Endothelial cell of umbilical vein (primary cell): ENCODE measurements at regions not wholly inside any gene's neighbourhood (a gene's known extent, or its start where the extent isn't known, plus 50 kb on each side); places are given as distances from the start of the nearest gene placed in this dataset.

Source experiments
- BruUV-seq: library from RNA; stranded (reverse); fragments of 400-500 nt; replicated peaks from 2 replicates; lab custom pipeline; 2021; lab: Mats Ljungman, UMichigan
- CTCF ChIA-PET: fragments of 300-600, 350-600 bp; sonication (Branson Sonifier 250); formaldehyde crosslinking; loops from one replicate; lab custom pipeline; 2021; ENCODE audit warnings: antibody characterized with exemption, inconsistent platforms; lab: Charles Lee
- POLR2A ChIA-PET: fragments of 300-600, 350-600 bp; sonication (Branson Sonifier 250); formaldehyde crosslinking; loops from one replicate; lab custom pipeline; 2021; ENCODE audit warnings: antibody characterized with exemption, inconsistent platforms; lab: Charles Lee
- DNase-seq: peaks from one replicate; pipeline ENCODE4 v3.0.0-alpha.2; 2011; ENCODE audit warnings: low read depth, low spot score
- FAIRE-seq: peaks from 2 replicates; lab custom pipeline; 2011; peaks lifted over from hg19 to GRCh38; lab: Jason Lieb, UNC
- H2AFZ ChIP-seq: 2 replicates; pipeline ENCODE4 v1.6.0; 2012; ENCODE audit warnings: low read depth, low read length, control low read depth, inconsistent platforms
- H3K27ac ChIP-seq: 2 replicates; pipeline ENCODE4 v1.5.1; 2011; ENCODE audit warnings: low read depth, mild to moderate bottlenecking, control low read depth, low read length, moderate library complexity; ENCODE audit not compliant: insufficient read depth
- H3K27me3 ChIP-seq, 2 experiments: 2 replicates each; pipeline versions ENCODE4 v1.6.0 to v1.6.1; 2011; ENCODE audit warnings: low read length in 2 of 2, mixed read lengths in 1 of 2; ENCODE audit not compliant: control insufficient read depth in 2 of 2, insufficient read depth in 2 of 2
- H3K36me3 ChIP-seq, 2 experiments: 2 replicates in 1 of 2; 3 replicates in 1 of 2; pipeline ENCODE4 v1.5.1; 2011; ENCODE audit warnings: low read length in 2 of 2, mild to moderate bottlenecking in 1 of 2, moderate library complexity in 1 of 2; ENCODE audit not compliant: control insufficient read depth in 2 of 2, insufficient read depth in 2 of 2; ENCODE audit errors: extremely low read depth in 1 of 2
- H3K4me1 ChIP-seq: 3 replicates; pipeline ENCODE4 v1.5.1; 2011; ENCODE audit warnings: mild to moderate bottlenecking, low read length; ENCODE audit not compliant: control insufficient read depth, insufficient read depth; ENCODE audit errors: extremely low read depth
- H3K4me2 ChIP-seq: 2 replicates; pipeline ENCODE4 v1.6.1; 2011; ENCODE audit warnings: low read length, control low read depth, mixed read lengths; ENCODE audit not compliant: insufficient read depth
- H3K4me3 ChIP-seq, 3 experiments: fragments of 200-600 bp in 1 of 3; sonication (generic), shearing (Covaris generic) in 1 of 3; replicated peaks in 1 of 3; 2 replicates each; pipeline ENCODE4 v1.5.1; 2011 to 2016; ENCODE audit warnings: control low read depth in 3 of 3, low read length in 3 of 3, mild to moderate bottlenecking in 2 of 3, inconsistent platforms in 1 of 3, low read depth in 1 of 3, moderate library complexity in 1 of 3; ENCODE audit not compliant: insufficient read depth in 1 of 3
- H3K79me2 ChIP-seq: 2 replicates; pipeline ENCODE4 v1.6.0; 2012; ENCODE audit warnings: low read length, inconsistent platforms; ENCODE audit not compliant: control insufficient read depth, insufficient read depth
- H3K9ac ChIP-seq: replicated peaks from 2 replicates; pipeline ENCODE3; 2011; ENCODE audit warnings: low read length, control low read depth; ENCODE audit not compliant: insufficient read depth; ENCODE audit errors: extremely low read depth
- H3K9me1 ChIP-seq: replicated peaks from 3 replicates; pipeline ENCODE4 v1.6.0; 2011; ENCODE audit warnings: mild to moderate bottlenecking, low read length; ENCODE audit not compliant: control insufficient read depth, insufficient read depth; ENCODE audit errors: extremely low read depth
- H3K9me3 ChIP-seq: replicated peaks from 2 replicates; pipeline ENCODE4 v1.5.1; 2012; ENCODE audit warnings: low read length, inconsistent platforms; ENCODE audit not compliant: control insufficient read depth, insufficient read depth
- H4K20me1 ChIP-seq: replicated peaks from 2 replicates; pipeline ENCODE3; 2011; ENCODE audit warnings: mild to moderate bottlenecking, low read length; ENCODE audit not compliant: control insufficient read depth, insufficient read depth; ENCODE audit errors: extremely low read depth
- EZH2 ChIP-seq: IDR thresholded peaks from 2 replicates; pipeline ENCODE4 v1.6.1; 2012; ENCODE audit warnings: borderline replicate concordance, low read depth, mild to moderate bottlenecking, moderate library complexity, low read length, inconsistent platforms; ENCODE audit not compliant: severe bottlenecking
- FOS ChIP-seq: IDR thresholded peaks from 2 replicates; pipeline ENCODE4 v1.6.1; 2011; ENCODE audit warnings: mild to moderate bottlenecking, low read length, moderate library complexity, borderline replicate concordance; ENCODE audit not compliant: insufficient read depth
- GATA2 ChIP-seq: IDR thresholded peaks from 2 replicates; pipeline ENCODE4 v1.7.0; 2011; ENCODE audit warnings: low read depth, mild to moderate bottlenecking, moderate library complexity, mixed read lengths, low read length; ENCODE audit not compliant: insufficient read length, insufficient read depth
- JUN ChIP-seq: IDR thresholded peaks from 2 replicates; pipeline ENCODE4 v1.6.1; 2011; ENCODE audit warnings: borderline replicate concordance, low read depth; ENCODE audit not compliant: insufficient read length, insufficient read depth
- MYC ChIP-seq: IDR thresholded peaks from one replicate; pipeline ENCODE4 v1.6.1; 2011; ENCODE audit warnings: mild to moderate bottlenecking, low read depth, low read length
- POLR2A ChIP-seq: IDR thresholded peaks from 2 replicates; pipeline ENCODE4 v1.6.1; 2012; ENCODE audit warnings: low read depth, mild to moderate bottlenecking, control low read depth, low read length
- POLR2AphosphoS5 ChIP-seq: IDR thresholded peaks from 2 replicates; pipeline ENCODE4 v1.6.1; 2012; ENCODE audit warnings: low read depth, mild to moderate bottlenecking, control low read depth, low read length, moderate library complexity; ENCODE audit not compliant: insufficient read depth
- dilution Hi-C: fragments of 300-500 bp; cut with MboI; formaldehyde crosslinking; loops from one replicate; pipeline ENCODE4 v1.15.0; 2019; ENCODE audit warnings: low sequenced_read_pairs; ENCODE audit not compliant: extremely low pct_ligation_motif_present
- intact Hi-C: fragments of 100-400 bp; cut with micrococcal nuclease; formaldehyde crosslinking; loops from one replicate; pipeline ENCODE4 v1.10.0; 2022
- TF ChIP-seq, protein P1 (sequence below): IDR thresholded peaks from 2 replicates; pipeline ENCODE4 v1.6.1; 2011; ENCODE audit not compliant: insufficient read depth, insufficient read length
- TF ChIP-seq, protein P2 (sequence below), 2 donors: IDR thresholded peaks; 1 replicate in 1 of 2; 2 replicates in 1 of 2; pipeline ENCODE4 v1.5.1; 2011; ENCODE audit warnings: low read length in 2 of 2, mild to moderate bottlenecking in 2 of 2, moderate library complexity in 2 of 2, control low read depth in 1 of 2, inconsistent platforms in 1 of 2, low read depth in 1 of 2; ENCODE audit not compliant: insufficient read depth in 1 of 2; ENCODE audit errors: extremely low read depth in 1 of 2

DNA sequence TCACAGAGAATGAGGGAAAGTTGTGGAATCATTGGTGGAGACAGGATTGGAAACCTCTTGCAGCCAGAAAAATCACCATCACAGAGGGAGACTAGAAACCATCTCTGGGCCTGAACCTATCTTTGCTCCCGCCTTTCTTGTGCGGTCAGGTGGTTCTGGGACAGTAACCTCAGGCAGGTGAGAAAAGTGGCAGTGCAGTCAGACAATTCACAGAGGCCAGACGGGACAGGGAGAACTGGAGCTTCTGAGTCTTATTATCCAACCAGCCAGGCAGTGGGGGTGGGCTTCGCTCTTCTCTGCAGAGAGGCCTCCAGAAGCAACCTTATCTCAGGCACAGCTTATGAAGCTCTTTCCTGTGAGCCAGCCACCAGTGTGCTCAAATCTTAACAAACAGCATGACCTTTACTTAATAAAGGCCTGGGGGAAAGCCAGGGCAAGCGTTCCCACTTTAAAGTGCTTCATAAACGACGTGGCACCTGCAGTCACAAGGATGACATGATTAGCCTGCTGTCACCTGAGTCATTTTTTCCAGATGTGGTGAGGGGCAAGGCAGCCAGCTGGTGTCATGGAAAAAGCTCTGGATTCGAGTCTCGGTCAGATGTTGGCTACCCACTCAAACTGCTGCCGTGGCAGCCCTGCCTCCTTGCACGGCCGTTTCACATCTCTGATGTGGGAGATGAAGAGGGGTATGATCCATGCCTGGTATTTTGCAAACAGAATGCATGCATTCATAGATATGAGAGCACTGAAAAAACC, 109.7 kb downstream of the B3GNT2 start:
- CTCF ChIA-PET = interaction anchor here (0.9 to 1.5 kb wide), 3 partner anchors 34 to 106 kb away, joined by 3 to 4 read pairs (median 4); no protein-coding TSS in a partner anchor
- BruUV-seq = no TSS peak
- Histone ChIP-seq H3K4me3 (no peak overlapping the region), H3K27me3 (no peaks in the 10 kb centered on the region), H3K79me2 (no peaks in the 10 kb centered on the region), H3K4me2 (peak overlapping the region; percentile 10), H3K9me1 (no peaks in the 10 kb centered on the region), H2AFZ (no peak overlapping the region), H3K4me1 (peaks cover 47% of the 10 kb centered on the region), H3K9ac (no peak overlapping the region), H4K20me1 (no peaks in the 10 kb centered on the region), H3K9me3 (no peaks in the 10 kb centered on the region), H3K27ac (peak overlapping the region; percentile 86), H3K36me3 (no peaks in the 10 kb centered on the region)
- TF ChIP-seq FOS (no peak), JUN (peak; percentile 45)
- FAIRE-seq (peak; percentile 18), DNase-seq (peak; percentile 94)
- intact Hi-C loops (loop anchor here (2.0 to 10.0 kb wide), 5 partner anchors 19 to 399 kb away; partner anchors contain the start of gene EHBP1), dilution Hi-C loops (no loop called here)
- POLR2A ChIA-PET = interaction anchor here (1.3 kb wide), 1 partner anchor 109 kb away, joined by 3 read pairs; the partner anchor contains the start of gene B3GNT2

DNA sequence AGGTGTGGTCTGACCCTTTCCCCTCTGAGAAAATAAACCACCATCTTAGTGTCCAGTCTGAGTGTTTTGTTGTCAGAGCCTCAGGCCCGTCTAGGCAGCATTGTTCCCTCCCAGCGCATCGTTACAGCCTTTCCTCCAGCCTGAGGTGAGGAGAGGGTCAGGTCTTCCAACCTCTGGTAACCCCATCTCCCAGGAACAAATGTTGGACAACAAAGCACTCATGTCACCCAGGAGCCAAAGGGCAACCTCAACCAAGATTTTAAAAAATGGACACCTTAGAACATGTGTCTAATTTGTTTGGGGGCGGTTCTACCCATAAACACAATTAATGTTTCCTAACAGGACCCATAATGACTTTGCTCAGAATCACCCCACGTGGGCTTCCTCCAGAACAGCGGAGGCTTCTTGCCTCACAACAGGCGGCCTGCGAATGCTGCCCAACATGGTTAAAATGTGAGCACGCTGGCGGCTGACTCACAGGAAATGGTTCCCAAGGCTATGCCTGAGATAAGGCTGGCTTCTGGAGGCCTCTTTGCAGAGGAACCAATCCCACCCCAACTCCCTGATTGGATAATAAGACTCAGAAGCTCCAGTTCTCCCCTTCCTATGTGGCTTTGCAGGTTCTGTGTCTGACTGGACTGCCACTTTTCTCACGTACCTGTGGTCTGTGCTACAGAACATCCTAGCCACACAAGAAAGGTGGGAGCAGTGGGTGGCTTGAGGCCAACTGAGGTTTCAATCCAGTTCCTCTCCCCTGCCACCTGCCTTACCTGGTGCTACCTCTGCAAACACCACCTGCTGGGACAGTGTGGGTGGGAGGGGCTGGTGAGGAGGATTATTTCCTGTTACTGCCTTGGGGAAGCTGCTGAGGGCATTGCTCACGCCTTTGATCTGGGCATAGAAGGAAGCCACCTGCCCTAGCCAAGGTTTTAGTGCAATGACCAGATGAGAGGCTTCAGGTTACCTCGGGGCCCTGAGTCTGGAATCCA, 108.8 kb downstream of the B3GNT2 start:
- peak; percentile 48 for TF ChIP-seq POLR2A
- no peak for TF ChIP-seq EZH2
- TF ChIP-seq GATA2 = peak; percentile 95
- TF ChIP-seq POLR2AphosphoS5 = peak; percentile 96
- TF ChIP-seq JUN = peak; percentile 88
- TF ChIP-seq, protein P1, sequence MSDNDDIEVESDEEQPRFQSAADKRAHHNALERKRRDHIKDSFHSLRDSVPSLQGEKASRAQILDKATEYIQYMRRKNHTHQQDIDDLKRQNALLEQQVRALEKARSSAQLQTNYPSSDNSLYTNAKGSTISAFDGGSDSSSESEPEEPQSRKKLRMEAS = peak; percentile 89
- TF ChIP-seq, protein P2, sequence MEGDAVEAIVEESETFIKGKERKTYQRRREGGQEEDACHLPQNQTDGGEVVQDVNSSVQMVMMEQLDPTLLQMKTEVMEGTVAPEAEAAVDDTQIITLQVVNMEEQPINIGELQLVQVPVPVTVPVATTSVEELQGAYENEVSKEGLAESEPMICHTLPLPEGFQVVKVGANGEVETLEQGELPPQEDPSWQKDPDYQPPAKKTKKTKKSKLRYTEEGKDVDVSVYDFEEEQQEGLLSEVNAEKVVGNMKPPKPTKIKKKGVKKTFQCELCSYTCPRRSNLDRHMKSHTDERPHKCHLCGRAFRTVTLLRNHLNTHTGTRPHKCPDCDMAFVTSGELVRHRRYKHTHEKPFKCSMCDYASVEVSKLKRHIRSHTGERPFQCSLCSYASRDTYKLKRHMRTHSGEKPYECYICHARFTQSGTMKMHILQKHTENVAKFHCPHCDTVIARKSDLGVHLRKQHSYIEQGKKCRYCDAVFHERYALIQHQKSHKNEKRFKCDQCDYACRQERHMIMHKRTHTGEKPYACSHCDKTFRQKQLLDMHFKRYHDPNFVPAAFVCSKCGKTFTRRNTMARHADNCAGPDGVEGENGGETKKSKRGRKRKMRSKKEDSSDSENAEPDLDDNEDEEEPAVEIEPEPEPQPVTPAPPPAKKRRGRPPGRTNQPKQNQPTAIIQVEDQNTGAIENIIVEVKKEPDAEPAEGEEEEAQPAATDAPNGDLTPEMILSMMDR (IDR thresholded peaks at IDR 0.05; ENCODE audit: extremely low read depth in 1 of 2, insufficient read depth in 1 of 2, low read depth in 1 of 2, low read length in 2 of 2) = no peak
- peak; percentile 89 for TF ChIP-seq MYC
- TF ChIP-seq FOS = peak; percentile 87
- Histone ChIP-seq H3K9me3 (no peaks in the 10 kb centered on the region), H3K9ac (peak overlapping the region; percentile 33), H3K27ac (peak overlapping the region; percentile 86), H3K4me2 (peak overlapping the region; percentile 10), H2AFZ (peak overlapping the region; percentile 72), H3K4me3 (no peak overlapping the region), H3K27me3 (no peaks in the 10 kb centered on the region), H3K36me3 (no peaks in the 10 kb centered on the region), H3K79me2 (no peaks in the 10 kb centered on the region), H3K4me1 (peaks cover 42% of the 10 kb centered on the region), H3K9me1 (no peaks in the 10 kb centered on the region), H4K20me1 (no peaks in the 10 kb centered on the region)
- peak; percentile 96 for FAIRE-seq
- ChIA-PET CTCF (interaction anchor here (0.9 to 1.5 kb wide), 3 partner anchors 35 to 107 kb away, joined by 3 to 4 read pairs (median 4); no protein-coding TSS in a partner anchor), POLR2A (interaction anchor here (1.3 kb wide), 1 partner anchor 109 kb away, joined by 3 read pairs; the partner anchor contains the start of gene B3GNT2)
- no TSS peak for BruUV-seq
- dilution Hi-C loops (no loop called here), intact Hi-C loops (loop anchor here (1.0 to 10.0 kb wide), 7 partner anchors 20 to 400 kb away; partner anchors contain the start of gene EHBP1)
- peak; percentile 99 for DNase-seq
